Endothelial cell of umbilical vein (primary cell): ENCODE measurements at regions not wholly inside any gene's neighbourhood (a gene's known extent, or its start where the extent isn't known, plus 50 kb on each side); places are given as distances from the start of the nearest gene placed in this dataset.

ENCODE experiments used
- BruUV-seq: library from RNA; stranded (reverse); fragments of 400-500 nt; replicated peaks from 2 replicates; lab custom pipeline; 2021; lab: Mats Ljungman, UMichigan
- CTCF ChIA-PET: fragments of 300-600, 350-600 bp; sonication (Branson Sonifier 250); formaldehyde crosslinking; loops from one replicate; lab custom pipeline; 2021; ENCODE audit warnings: antibody characterized with exemption, inconsistent platforms; lab: Charles Lee
- POLR2A ChIA-PET: fragments of 300-600, 350-600 bp; sonication (Branson Sonifier 250); formaldehyde crosslinking; loops from one replicate; lab custom pipeline; 2021; ENCODE audit warnings: antibody characterized with exemption, inconsistent platforms; lab: Charles Lee
- DNase-seq: peaks from one replicate; pipeline ENCODE4 v3.0.0-alpha.2; 2011; ENCODE audit warnings: low read depth, low spot score
- FAIRE-seq: peaks from 2 replicates; lab custom pipeline; 2011; peaks lifted over from hg19 to GRCh38; lab: Jason Lieb, UNC
- H2AFZ ChIP-seq: 2 replicates; pipeline ENCODE4 v1.6.0; 2012; ENCODE audit warnings: low read depth, low read length, control low read depth, inconsistent platforms
- H3K27ac ChIP-seq: 2 replicates; pipeline ENCODE4 v1.5.1; 2011; ENCODE audit warnings: low read depth, mild to moderate bottlenecking, control low read depth, low read length, moderate library complexity; ENCODE audit not compliant: insufficient read depth
- H3K27me3 ChIP-seq, 2 experiments: 2 replicates each; pipeline versions ENCODE4 v1.6.0 to v1.6.1; 2011; ENCODE audit warnings: low read length in 2 of 2, mixed read lengths in 1 of 2; ENCODE audit not compliant: control insufficient read depth in 2 of 2, insufficient read depth in 2 of 2
- H3K36me3 ChIP-seq, 2 experiments: 2 replicates in 1 of 2; 3 replicates in 1 of 2; pipeline ENCODE4 v1.5.1; 2011; ENCODE audit warnings: low read length in 2 of 2, mild to moderate bottlenecking in 1 of 2, moderate library complexity in 1 of 2; ENCODE audit not compliant: control insufficient read depth in 2 of 2, insufficient read depth in 2 of 2; ENCODE audit errors: extremely low read depth in 1 of 2
- H3K4me1 ChIP-seq: 3 replicates; pipeline ENCODE4 v1.5.1; 2011; ENCODE audit warnings: mild to moderate bottlenecking, low read length; ENCODE audit not compliant: control insufficient read depth, insufficient read depth; ENCODE audit errors: extremely low read depth
- H3K4me2 ChIP-seq: 2 replicates; pipeline ENCODE4 v1.6.1; 2011; ENCODE audit warnings: low read length, control low read depth, mixed read lengths; ENCODE audit not compliant: insufficient read depth
- H3K4me3 ChIP-seq, 3 experiments: fragments of 200-600 bp in 1 of 3; sonication (generic), shearing (Covaris generic) in 1 of 3; replicated peaks in 1 of 3; 2 replicates each; pipeline ENCODE4 v1.5.1; 2011 to 2016; ENCODE audit warnings: control low read depth in 3 of 3, low read length in 3 of 3, mild to moderate bottlenecking in 2 of 3, inconsistent platforms in 1 of 3, low read depth in 1 of 3, moderate library complexity in 1 of 3; ENCODE audit not compliant: insufficient read depth in 1 of 3
- H3K79me2 ChIP-seq: 2 replicates; pipeline ENCODE4 v1.6.0; 2012; ENCODE audit warnings: low read length, inconsistent platforms; ENCODE audit not compliant: control insufficient read depth, insufficient read depth
- H3K9ac ChIP-seq: replicated peaks from 2 replicates; pipeline ENCODE3; 2011; ENCODE audit warnings: low read length, control low read depth; ENCODE audit not compliant: insufficient read depth; ENCODE audit errors: extremely low read depth
- H3K9me1 ChIP-seq: replicated peaks from 3 replicates; pipeline ENCODE4 v1.6.0; 2011; ENCODE audit warnings: mild to moderate bottlenecking, low read length; ENCODE audit not compliant: control insufficient read depth, insufficient read depth; ENCODE audit errors: extremely low read depth
- H3K9me3 ChIP-seq: replicated peaks from 2 replicates; pipeline ENCODE4 v1.5.1; 2012; ENCODE audit warnings: low read length, inconsistent platforms; ENCODE audit not compliant: control insufficient read depth, insufficient read depth
- H4K20me1 ChIP-seq: replicated peaks from 2 replicates; pipeline ENCODE3; 2011; ENCODE audit warnings: mild to moderate bottlenecking, low read length; ENCODE audit not compliant: control insufficient read depth, insufficient read depth; ENCODE audit errors: extremely low read depth
- CTCF ChIP-seq, 2 donors: IDR thresholded peaks; 1 replicate in 1 of 2; 2 replicates in 1 of 2; pipeline ENCODE4 v1.5.1; 2011; ENCODE audit warnings: low read length in 2 of 2, mild to moderate bottlenecking in 2 of 2, moderate library complexity in 2 of 2, control low read depth in 1 of 2, inconsistent platforms in 1 of 2, low read depth in 1 of 2; ENCODE audit not compliant: insufficient read depth in 1 of 2; ENCODE audit errors: extremely low read depth in 1 of 2
- EZH2 ChIP-seq: IDR thresholded peaks from 2 replicates; pipeline ENCODE4 v1.6.1; 2012; ENCODE audit warnings: borderline replicate concordance, low read depth, mild to moderate bottlenecking, moderate library complexity, low read length, inconsistent platforms; ENCODE audit not compliant: severe bottlenecking
- FOS ChIP-seq: IDR thresholded peaks from 2 replicates; pipeline ENCODE4 v1.6.1; 2011; ENCODE audit warnings: mild to moderate bottlenecking, low read length, moderate library complexity, borderline replicate concordance; ENCODE audit not compliant: insufficient read depth
- GATA2 ChIP-seq: IDR thresholded peaks from 2 replicates; pipeline ENCODE4 v1.7.0; 2011; ENCODE audit warnings: low read depth, mild to moderate bottlenecking, moderate library complexity, mixed read lengths, low read length; ENCODE audit not compliant: insufficient read length, insufficient read depth
- JUN ChIP-seq: IDR thresholded peaks from 2 replicates; pipeline ENCODE4 v1.6.1; 2011; ENCODE audit warnings: borderline replicate concordance, low read depth; ENCODE audit not compliant: insufficient read length, insufficient read depth
- MAX ChIP-seq: IDR thresholded peaks from 2 replicates; pipeline ENCODE4 v1.6.1; 2011; ENCODE audit not compliant: insufficient read depth, insufficient read length
- MYC ChIP-seq: IDR thresholded peaks from one replicate; pipeline ENCODE4 v1.6.1; 2011; ENCODE audit warnings: mild to moderate bottlenecking, low read depth, low read length
- POLR2A ChIP-seq: IDR thresholded peaks from 2 replicates; pipeline ENCODE4 v1.6.1; 2012; ENCODE audit warnings: low read depth, mild to moderate bottlenecking, control low read depth, low read length
- POLR2AphosphoS5 ChIP-seq: IDR thresholded peaks from 2 replicates; pipeline ENCODE4 v1.6.1; 2012; ENCODE audit warnings: low read depth, mild to moderate bottlenecking, control low read depth, low read length, moderate library complexity; ENCODE audit not compliant: insufficient read depth
- dilution Hi-C: fragments of 300-500 bp; cut with MboI; formaldehyde crosslinking; loops from one replicate; pipeline ENCODE4 v1.15.0; 2019; ENCODE audit warnings: low sequenced_read_pairs; ENCODE audit not compliant: extremely low pct_ligation_motif_present
- intact Hi-C: fragments of 100-400 bp; cut with micrococcal nuclease; formaldehyde crosslinking; loops from one replicate; pipeline ENCODE4 v1.10.0; 2022

- intact Hi-C loops (no loop called here), dilution Hi-C loops (no loop called here)
- Histone ChIP-seq H2AFZ (peak overlapping the region; percentile 30), H3K4me3 (no peak overlapping the region), H3K4me1 (peaks cover 17% of the 10 kb centered on the region), H3K9me1 (no peaks in the 10 kb centered on the region), H3K9me3 (no peaks in the 10 kb centered on the region), H4K20me1 (no peaks in the 10 kb centered on the region), H3K9ac (no peak overlapping the region), H3K36me3 (no peaks in the 10 kb centered on the region), H3K27ac (no peak overlapping the region), H3K79me2 (no peaks in the 10 kb centered on the region), H3K4me2 (no peak overlapping the region), H3K27me3 (no peaks in the 10 kb centered on the region)
- peak; percentile 52 for TF ChIP-seq JUN
- TF ChIP-seq POLR2A: no peak
- TF ChIP-seq POLR2AphosphoS5: no peak
- peak; percentile 94 for TF ChIP-seq FOS
- no peak for TF ChIP-seq CTCF (IDR thresholded peaks at IDR 0.05; ENCODE audit: extremely low read depth in 1 of 2, insufficient read depth in 1 of 2, low read depth in 1 of 2, low read length in 2 of 2)
- DNase-seq (peak; percentile 63), FAIRE-seq (peak; percentile 24)
- ChIA-PET POLR2A (no interaction called here), CTCF (interaction anchor here (1.1 to 2.5 kb wide), 4 partner anchors 12 to 244 kb away, joined by 3 to 8 read pairs (median 4); partner anchors contain the start of gene SIPA1L2)
- BruUV-seq: no TSS peak
Observed at GRCh38 chr1:232709386-232709785, 79.5 kb upstream of the SIPA1L2 start.

GRCh38 chr1:232711996-232712395 lies 82.1 kb upstream of the SIPA1L2 start:
- Histone ChIP-seq H3K27me3 (no peaks in the 10 kb centered on the region), H3K4me2 (no peak overlapping the region), H2AFZ (no peak overlapping the region), H4K20me1 (no peaks in the 10 kb centered on the region), H3K9me1 (no peaks in the 10 kb centered on the region), H3K79me2 (no peaks in the 10 kb centered on the region), H3K9me3 (no peaks in the 10 kb centered on the region), H3K27ac (no peak overlapping the region), H3K4me3 (no peak overlapping the region), H3K4me1 (peaks cover 7% of the 10 kb centered on the region), H3K36me3 (no peaks in the 10 kb centered on the region), H3K9ac (no peak overlapping the region)
- TF ChIP-seq POLR2AphosphoS5: no peak
- TF ChIP-seq CTCF (IDR thresholded peaks at IDR 0.05; ENCODE audit: extremely low read depth in 1 of 2, insufficient read depth in 1 of 2, low read depth in 1 of 2, low read length in 2 of 2): no peak
- TF ChIP-seq FOS: no peak
- TF ChIP-seq POLR2A: no peak
- no peak for TF ChIP-seq MAX
- no peak for TF ChIP-seq JUN
- TF ChIP-seq EZH2: no peak
- TF ChIP-seq MYC: no peak
- TF ChIP-seq GATA2: no peak
- CTCF ChIA-PET: no interaction called here
- no peak for FAIRE-seq
- POLR2A ChIA-PET: no interaction called here
- dilution Hi-C loops (no loop called here), intact Hi-C loops (no loop called here)
- no peak for DNase-seq
- BruUV-seq: no TSS peak
